GM21723 (cell line): ENCODE measurements at regions not wholly inside any gene's neighbourhood (a gene's known extent, or its start where the extent isn't known, plus 50 kb on each side); places are given as distances from the start of the nearest gene placed in this dataset.

ENCODE experiments used
- ATAC-seq: cut with Tn5 transposase; IDR thresholded peaks from one replicate; pipeline ENCODE4 v1.9.1; 2021; ENCODE audit warnings: mild to moderate bottlenecking, moderate library complexity; ENCODE audit not compliant: unreplicated experiment

- no peak for ATAC-seq
Measured at GRCh38 chr10:10294184-10294880, 723.3 kb upstream of the CELF2 start.

GRCh38 chr10:10294881-10295529 lies 722.7 kb upstream of the CELF2 start:
- ATAC-seq = no peak

GRCh38 chr10:10295537-10295936 lies 722.1 kb upstream of the CELF2 start:
- ATAC-seq = no peak

- no peak for ATAC-seq
Measured at GRCh38 chr10:10302689-10303088, 715.0 kb upstream of the CELF2 start.

- ATAC-seq = no peak
Measured at GRCh38 chr10:10307036-10307435, 710.6 kb upstream of the CELF2 start.

GRCh38 chr10:10307551-10307950 lies 710.1 kb upstream of the CELF2 start:
- no peak for ATAC-seq

GRCh38 chr10:10310498-10310897 lies 707.2 kb upstream of the CELF2 start:
- no peak for ATAC-seq

GRCh38 chr10:10311966-10312365 lies 705.7 kb upstream of the CELF2 start:
- no peak for ATAC-seq

- no peak for ATAC-seq
Measured at GRCh38 chr10:10313149-10313835, 704.4 kb upstream of the CELF2 start.

GRCh38 chr10:10314626-10315025 lies 703.0 kb upstream of the CELF2 start:
- no peak for ATAC-seq

GRCh38 chr10:10315989-10316388 lies 701.7 kb upstream of the CELF2 start:
- no peak for ATAC-seq

- ATAC-seq = no peak
Measured at GRCh38 chr10:10317151-10317550, 700.5 kb upstream of the CELF2 start.

- ATAC-seq = no peak
Measured at GRCh38 chr10:10318856-10319255, 698.8 kb upstream of the CELF2 start.

- no peak for ATAC-seq
Measured at GRCh38 chr10:10320956-10321355, 696.7 kb upstream of the CELF2 start.

GRCh38 chr10:10326116-10326515 lies 691.6 kb upstream of the CELF2 start:
- ATAC-seq = no peak

- no peak for ATAC-seq
Measured at GRCh38 chr10:10327934-10328333, 689.7 kb upstream of the CELF2 start.

GRCh38 chr10:10330418-10330817 lies 687.3 kb upstream of the CELF2 start:
- no peak for ATAC-seq

GRCh38 chr10:10332786-10333185 lies 684.9 kb upstream of the CELF2 start:
- ATAC-seq = no peak

- ATAC-seq = no peak
Measured at GRCh38 chr10:10333622-10334021, 684.0 kb upstream of the CELF2 start.

- no peak for ATAC-seq
Measured at GRCh38 chr10:10338339-10338738, 679.3 kb upstream of the CELF2 start.

GRCh38 chr10:10346390-10347150 lies 671.1 kb upstream of the CELF2 start:
- ATAC-seq = no peak
